ENCODE measurements at regions not wholly inside any gene's neighbourhood (a gene's known extent, or its start where the extent isn't known, plus 50 kb on each side); places are given as distances from the start of the nearest gene placed in this dataset.

DNA sequence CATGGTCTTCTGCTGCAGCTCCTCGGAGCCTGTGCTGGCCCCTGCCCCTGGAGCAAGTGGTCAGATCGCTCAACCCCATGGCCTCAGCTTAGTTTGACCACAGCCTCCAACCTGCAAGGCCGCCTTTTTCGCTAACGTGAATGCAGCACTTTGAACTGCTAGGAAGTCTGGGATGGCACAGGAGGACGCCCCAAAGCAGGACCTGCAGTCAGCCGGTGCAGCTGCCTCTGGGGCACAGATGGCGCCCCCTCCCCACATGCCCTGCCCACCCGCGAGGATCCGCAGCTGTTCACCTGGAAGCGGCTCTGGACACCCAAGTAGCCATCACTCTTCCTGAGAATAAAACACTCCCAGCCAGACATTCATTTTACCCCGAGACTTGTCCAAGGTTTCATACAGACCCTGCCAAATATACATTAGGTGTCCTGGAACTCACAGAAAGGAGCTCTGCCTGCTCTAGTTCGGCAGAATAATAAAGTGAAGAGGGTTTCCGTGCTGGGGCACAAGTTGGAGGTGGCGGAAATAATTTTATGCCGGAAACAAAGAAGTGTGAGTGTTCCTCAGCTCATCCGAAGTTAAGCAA lies 510.1 kb downstream of the EIPR1 start:
- Histone ChIP-seq H2AFZ (ENCODE audit: low read length) (no peak overlapping the region), H3K23me2 (ENCODE audit: low read depth, low read length) (no peaks in the 10 kb centered on the region), H2BK5ac (ENCODE audit: low read depth, low read length) (no peak overlapping the region), H3K9me3 (ENCODE audit: insufficient read depth in 2 of 2, low read depth in 1 of 2, low read length in 1 of 2) (no peaks in the 10 kb centered on the region; a peak in 2 of 4 replicates), H3K4me3 (ENCODE audit: extremely low read depth in 1 of 4, insufficient read depth in 2 of 4, low read depth in 3 of 4, low read length in 4 of 4) (no peak overlapping the region), H3K79me1 (ENCODE audit: low read depth, low read length) (no peaks in the 10 kb centered on the region), H3K4me1 (replicated peaks in 1 of 4; ENCODE audit: control insufficient read depth in 3 of 4, insufficient read depth in 4 of 4, low read length in 3 of 4) (no peaks in the 10 kb centered on the region), H3K18ac (ENCODE audit: extremely low read depth, low read length) (no peak overlapping the region), H3K4ac (replicated peaks; ENCODE audit: insufficient read length, low read depth, low read length) (no peak overlapping the region), H2BK20ac (ENCODE audit: low read length) (no peak overlapping the region), H2BK120ac (replicated peaks; ENCODE audit: low read depth, low read length) (no peak overlapping the region), H3K27ac (ENCODE audit: low read depth, low read length) (no peak overlapping the region), H3K79me2 (ENCODE audit: control insufficient read depth in 1 of 2, insufficient read depth in 2 of 2, low read length in 2 of 2) (no peaks in the 10 kb centered on the region), H4K5ac (ENCODE audit: insufficient read length, low read depth, low read length) (no peak overlapping the region), H3K56ac (replicated peaks; ENCODE audit: insufficient read length, low read depth, low read length) (no peak overlapping the region), H4K20me1 (replicated peaks in 1 of 2; ENCODE audit: control insufficient read depth in 1 of 2, insufficient read depth in 2 of 2, low read length in 2 of 2) (peaks cover 0 to 1% of the 10 kb centered on the region in 2 experiments), H2BK12ac (ENCODE audit: low read depth, low read length) (no peak overlapping the region), H3K27me3 (replicated peaks in 1 of 4; ENCODE audit: control insufficient read depth in 3 of 4, extremely low read depth in 1 of 4, insufficient read depth in 3 of 4, low read length in 3 of 4) (no peaks in the 10 kb centered on the region), H4K8ac (ENCODE audit: extremely low read depth, insufficient read depth, low read length) (no peak overlapping the region), H3K4me2 (ENCODE audit: insufficient read depth in 1 of 2, low read depth in 2 of 2, low read length in 2 of 2) (no peak overlapping the region), H2AK5ac (ENCODE audit: low read depth, low read length) (no peak overlapping the region), H3K9ac (replicated peaks in 1 of 4; ENCODE audit: extremely low read depth in 1 of 4, low read depth in 3 of 4, low read length in 3 of 4) (no peak overlapping the region), H3K36me3 (ENCODE audit: control insufficient read depth in 2 of 4, insufficient read depth in 4 of 4, low read length in 3 of 4) (no peaks in the 10 kb centered on the region), H3K14ac (ENCODE audit: insufficient read length) (no peak overlapping the region), H3K23ac (ENCODE audit: insufficient read length) (no peak overlapping the region), H2BK15ac (ENCODE audit: low read length) (no peak overlapping the region), H4K91ac (replicated peaks; ENCODE audit: insufficient read length, low read length) (no peak overlapping the region)
- POLR2A ChIA-PET (ENCODE audit: partially characterized antibody), result no interaction called here
- CTCF ChIA-PET (ENCODE audit: partially characterized antibody), result interaction anchor here (1.0 to 2.1 kb wide), 2 partner anchors 23 to 37 kb away, joined by 3 to 6 read pairs; no protein-coding TSS in a partner anchor
- TF ChIP-seq NANOG (IDR thresholded peaks at IDR 0.05; ENCODE audit: insufficient read depth, low read depth, low read length, poor library complexity, severe bottlenecking) (no peak), RAD21 (IDR thresholded peaks at IDR 0.05 in 1 of 2, conservative IDR thresholded peaks at IDR 0.05 in 1 of 2; ENCODE audit: low read depth in 2 of 2, low read length in 2 of 2) (no peak), ASH2L (IDR thresholded peaks at IDR 0.05; ENCODE audit: low read length) (no peak), SIN3A (conservative IDR thresholded peaks at IDR 0.05 in 1 of 2, IDR thresholded peaks at IDR 0.05 in 1 of 2; ENCODE audit: low read depth in 1 of 2, low read length in 2 of 2) (no peak), KDM1A (IDR thresholded peaks at IDR 0.05; ENCODE audit: borderline replicate concordance, low read length) (no peak), SRF (IDR thresholded peaks at IDR 0.05; ENCODE audit: low read depth, low read length) (no peak)
- TF ChIP-seq, protein P1, sequence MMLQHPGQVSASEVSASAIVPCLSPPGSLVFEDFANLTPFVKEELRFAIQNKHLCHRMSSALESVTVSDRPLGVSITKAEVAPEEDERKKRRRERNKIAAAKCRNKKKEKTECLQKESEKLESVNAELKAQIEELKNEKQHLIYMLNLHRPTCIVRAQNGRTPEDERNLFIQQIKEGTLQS (IDR thresholded peaks at IDR 0.05; ENCODE audit: insufficient read depth, low read depth, low read length), result no peak
- DNase-seq (ENCODE audit: low read depth in 1 of 2, low spot score in 2 of 2), result no peak
- no peak for FAIRE-seq
- WGBS, 2 experiments (ENCODE audit: extremely low coverage in 1 of 2, insufficient coverage in 1 of 2, insufficient read length in 1 of 2, insufficient replicate concordance in 2 of 2, low coverage in 1 of 2, low lambda C conversion rate in 2 of 2, missing lambda C conversion rate in 1 of 2), result 93% methylated on average over 13 of the region's 18 CpGs; no CpG with 5 or more reads in 1 of the 2 experiments

Data from H1 (cell line).